ENCODE measurements at regions not wholly inside any gene's neighbourhood (a gene's known extent, or its start where the extent isn't known, plus 50 kb on each side); places are given as distances from the start of the nearest gene placed in this dataset.
A peak's percentile ranks its signal among the peaks of the same experiment; 100 is the strongest.

DNA sequence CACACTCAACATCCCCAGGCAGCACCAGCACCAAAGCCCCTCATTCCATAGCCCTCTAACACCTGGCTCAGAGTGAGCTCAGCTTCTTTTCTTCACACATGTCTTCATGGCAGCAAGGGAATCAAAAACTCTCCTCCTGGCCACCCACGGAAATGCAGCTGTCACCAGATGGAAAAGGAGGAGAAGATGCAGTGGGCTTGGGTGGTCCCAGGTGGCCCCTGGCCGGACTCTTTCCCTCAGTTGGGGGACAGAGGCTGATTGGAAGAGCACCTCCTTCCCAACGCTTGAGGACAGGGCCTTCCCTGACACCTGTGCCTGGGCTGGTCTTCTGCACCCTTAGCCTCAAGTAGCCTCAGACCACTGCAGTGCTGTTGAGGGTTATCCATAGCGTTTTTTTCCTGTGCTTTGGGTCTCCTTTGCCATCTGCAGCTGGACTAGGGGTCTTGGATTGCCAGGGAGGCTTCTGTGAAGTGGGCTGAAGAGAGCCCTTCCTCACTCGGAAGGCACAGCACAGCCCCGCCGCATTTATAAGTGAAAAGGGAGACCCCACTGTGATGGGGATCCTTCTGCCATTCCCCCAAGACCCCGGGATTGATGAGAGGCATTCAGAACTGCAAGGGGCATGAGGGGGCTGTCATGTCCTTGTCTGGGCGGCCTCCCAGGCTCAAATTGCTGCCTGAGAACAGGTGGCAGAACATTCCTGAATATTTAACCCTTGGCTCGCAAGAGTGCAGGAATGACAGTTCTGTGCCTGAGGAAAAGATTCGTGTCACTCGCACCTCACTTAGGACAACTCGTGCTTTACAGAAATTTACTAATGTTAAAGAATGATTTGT is 200.0 kb downstream of the AUH start:
- Histone ChIP-seq H3K4me1 (no peaks in the 10 kb centered on the region), H3K9me3 (no peaks in the 10 kb centered on the region), H3K27ac (no peak overlapping the region), H3K4me3 (no peak overlapping the region), H3K27me3 (no peaks in the 10 kb centered on the region), H3K36me3 (no peaks in the 10 kb centered on the region)
- intact Hi-C loops (cut with DNase I; ENCODE audit: low total_unique reads) = loop anchor here (5.0 kb wide), 1 partner anchor 461 kb away; no protein-coding TSS in a partner anchor
- TF ChIP-seq, protein P1, sequence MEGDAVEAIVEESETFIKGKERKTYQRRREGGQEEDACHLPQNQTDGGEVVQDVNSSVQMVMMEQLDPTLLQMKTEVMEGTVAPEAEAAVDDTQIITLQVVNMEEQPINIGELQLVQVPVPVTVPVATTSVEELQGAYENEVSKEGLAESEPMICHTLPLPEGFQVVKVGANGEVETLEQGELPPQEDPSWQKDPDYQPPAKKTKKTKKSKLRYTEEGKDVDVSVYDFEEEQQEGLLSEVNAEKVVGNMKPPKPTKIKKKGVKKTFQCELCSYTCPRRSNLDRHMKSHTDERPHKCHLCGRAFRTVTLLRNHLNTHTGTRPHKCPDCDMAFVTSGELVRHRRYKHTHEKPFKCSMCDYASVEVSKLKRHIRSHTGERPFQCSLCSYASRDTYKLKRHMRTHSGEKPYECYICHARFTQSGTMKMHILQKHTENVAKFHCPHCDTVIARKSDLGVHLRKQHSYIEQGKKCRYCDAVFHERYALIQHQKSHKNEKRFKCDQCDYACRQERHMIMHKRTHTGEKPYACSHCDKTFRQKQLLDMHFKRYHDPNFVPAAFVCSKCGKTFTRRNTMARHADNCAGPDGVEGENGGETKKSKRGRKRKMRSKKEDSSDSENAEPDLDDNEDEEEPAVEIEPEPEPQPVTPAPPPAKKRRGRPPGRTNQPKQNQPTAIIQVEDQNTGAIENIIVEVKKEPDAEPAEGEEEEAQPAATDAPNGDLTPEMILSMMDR (IDR thresholded peaks at IDR 0.05) = no peak
- TF ChIP-seq POLR2AphosphoS5 (IDR thresholded peaks at IDR 0.05) = no peak
- TF ChIP-seq POLR2A (IDR thresholded peaks at IDR 0.05) = no peak
- DNase-seq (ENCODE audit: low spot score in 2 of 2) = no peak

DNA sequence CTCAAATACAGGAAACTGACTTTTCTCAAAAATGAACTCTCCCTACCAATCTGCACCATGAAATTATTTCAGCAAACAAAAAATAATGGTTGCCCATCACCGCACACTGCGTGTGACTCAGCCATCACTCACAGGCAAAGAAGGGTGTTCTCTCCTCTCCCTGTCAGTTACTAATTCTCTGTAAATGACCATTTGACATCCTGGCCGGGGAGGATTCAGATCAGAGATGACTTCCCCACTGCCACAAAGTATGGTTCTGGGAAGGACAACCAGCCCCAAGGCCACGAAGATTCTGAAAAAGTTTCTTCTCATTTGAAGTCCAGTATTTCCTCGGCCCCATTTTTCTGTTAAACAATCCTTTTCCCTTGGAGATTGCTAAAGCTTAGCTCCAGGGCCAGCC is 199.4 kb downstream of the AUH start:
- TF ChIP-seq, protein P1 (IDR thresholded peaks at IDR 0.05) = no peak
- TF ChIP-seq POLR2A (IDR thresholded peaks at IDR 0.05) (no peak), POLR2AphosphoS5 (IDR thresholded peaks at IDR 0.05) (no peak)
- no peaks in the 10 kb centered on the region for H3K9me3 ChIP-seq
- no peak overlapping the region for H3K4me3 ChIP-seq
- H3K4me1 ChIP-seq = no peaks in the 10 kb centered on the region
- intact Hi-C loops (cut with DNase I; ENCODE audit: low total_unique reads) = loop anchor here (5.0 kb wide), 1 partner anchor 460 kb away; no protein-coding TSS in a partner anchor
- H3K27ac ChIP-seq = peak overlapping the region in 1 of 2 donors; percentile 13
- no peaks in the 10 kb centered on the region for H3K36me3 ChIP-seq
- DNase-seq (ENCODE audit: low spot score in 2 of 2) = no peak
- H3K27me3 ChIP-seq = no peaks in the 10 kb centered on the region

DNA sequence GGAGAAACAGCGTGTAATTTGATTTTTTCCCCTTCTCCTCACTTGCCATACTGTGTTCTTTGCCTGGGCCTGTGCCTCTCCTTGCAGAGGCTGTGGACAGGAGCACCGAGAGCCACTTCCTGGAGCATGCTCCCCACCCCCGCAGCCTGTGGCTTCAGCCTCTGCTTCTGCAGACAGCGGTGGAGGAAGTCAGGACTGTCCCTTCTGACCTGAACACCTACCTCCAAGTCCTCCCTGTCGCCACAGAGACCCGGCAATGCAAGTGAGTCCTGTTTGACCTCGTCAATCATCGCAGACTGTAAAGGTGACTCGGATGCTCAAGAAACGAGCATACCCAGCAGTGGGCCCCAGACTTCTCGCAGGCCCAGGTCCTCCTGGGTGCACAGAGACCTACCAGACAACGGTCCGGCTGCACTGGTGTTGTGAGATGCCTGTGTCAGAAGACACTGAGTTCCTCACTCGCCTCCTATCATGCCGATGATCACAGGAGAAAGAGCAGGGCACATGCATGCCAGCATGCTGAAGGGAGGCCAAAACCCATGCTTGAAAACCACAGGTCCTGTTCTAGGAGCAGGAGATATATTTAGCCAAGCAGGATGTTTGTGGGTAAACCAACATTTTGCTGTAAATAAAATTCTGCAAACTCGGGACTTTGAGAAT is 198.8 kb downstream of the AUH start:
- no peak overlapping the region for H3K4me3 ChIP-seq
- no peaks in the 10 kb centered on the region for H3K9me3 ChIP-seq
- peak in 1 of 3 donors; percentile 12 for TF ChIP-seq POLR2AphosphoS5 (IDR thresholded peaks at IDR 0.05)
- TF ChIP-seq, protein P1 (IDR thresholded peaks at IDR 0.05) = no peak
- peak overlapping the region in 1 of 2 donors; percentile 13 for H3K27ac ChIP-seq
- intact Hi-C loops (cut with DNase I; ENCODE audit: low total_unique reads) = loop anchor here (5.0 kb wide), 1 partner anchor 459 kb away; no protein-coding TSS in a partner anchor
- H3K4me1 ChIP-seq = no peaks in the 10 kb centered on the region
- no peaks in the 10 kb centered on the region for H3K27me3 ChIP-seq
- DNase-seq (ENCODE audit: low spot score in 2 of 2) = peak in 1 of 2 donors; percentile 31
- H3K36me3 ChIP-seq = no peaks in the 10 kb centered on the region

DNA sequence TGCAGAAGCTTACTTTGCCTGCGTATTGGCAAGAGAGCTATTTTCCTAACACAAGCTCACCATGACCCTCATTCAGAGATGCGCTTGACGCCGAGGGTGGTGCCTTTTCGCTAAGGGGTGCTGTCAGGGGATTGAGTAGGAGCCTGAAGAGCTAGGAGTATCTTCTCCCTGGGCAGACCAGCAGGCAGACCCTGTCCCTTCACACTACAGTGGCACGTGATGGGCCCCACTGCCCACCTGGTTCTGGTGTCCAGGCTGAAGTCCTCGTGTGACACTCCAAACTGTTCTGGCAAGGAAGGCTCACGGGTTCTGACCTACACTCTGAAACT is 198.3 kb downstream of the AUH start:
- no peak overlapping the region for H3K4me3 ChIP-seq
- no peaks in the 10 kb centered on the region for H3K36me3 ChIP-seq
- DNase-seq (ENCODE audit: low spot score in 2 of 2) = no peak
- no peak overlapping the region for H3K27ac ChIP-seq
- intact Hi-C loops (cut with DNase I; ENCODE audit: low total_unique reads) = loop anchor here (5.0 kb wide), 1 partner anchor 459 kb away; no protein-coding TSS in a partner anchor
- TF ChIP-seq POLR2A (IDR thresholded peaks at IDR 0.05) (no peak), POLR2AphosphoS5 (IDR thresholded peaks at IDR 0.05) (no peak)
- TF ChIP-seq, protein P1 (IDR thresholded peaks at IDR 0.05) = no peak
- no peaks in the 10 kb centered on the region for H3K4me1 ChIP-seq
- no peaks in the 10 kb centered on the region for H3K27me3 ChIP-seq
- no peaks in the 10 kb centered on the region for H3K9me3 ChIP-seq

All from breast epithelium (tissue), 4 donors.